A172 (cell line): ENCODE measurements at regions not wholly inside any gene's neighbourhood (a gene's known extent, or its start where the extent isn't known, plus 50 kb on each side); places are given as distances from the start of the nearest gene placed in this dataset.
"Not testable (repeated sequence)": the region's sequence is repeated elsewhere in the genome, so short reads cannot be mapped to it uniquely, and the experiment has no call there.

ENCODE experiments used
- DNase-seq: peaks from one replicate; pipeline ENCODE4 v3.0.0-alpha.2; 2015; ENCODE audit warnings: low spot score

DNA sequence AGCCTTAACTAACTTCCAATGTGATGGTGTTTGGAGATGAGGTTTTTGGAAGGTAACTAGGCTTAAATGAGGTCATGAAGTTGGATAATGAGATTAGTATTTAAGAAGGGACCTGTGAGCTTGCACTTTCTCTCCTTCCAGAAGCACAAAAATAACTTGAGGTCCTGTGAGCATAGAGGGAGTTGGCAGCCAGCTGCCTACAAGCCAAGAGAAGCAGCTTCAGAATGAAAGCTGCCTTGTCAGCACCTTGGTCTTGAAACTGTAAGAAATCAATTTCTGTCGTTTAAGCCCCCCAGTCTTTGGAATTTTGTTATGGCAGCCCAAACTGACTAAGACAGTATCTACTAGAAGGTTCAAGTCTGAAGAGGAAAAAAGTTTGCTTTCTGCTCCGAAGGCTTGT, 280.2 kb upstream of the GALNTL6 start:
- DNase-seq, result no peak

GRCh38 chr4:171524903-171525302, 288.3 kb upstream of the GALNTL6 start:
- DNase-seq, result no peak

- no peak for DNase-seq
Observed at GRCh38 chr4:171521726-171522125, 291.5 kb upstream of the GALNTL6 start.

GRCh38 chr4:171519457-171519856, 293.7 kb upstream of the GALNTL6 start:
- no peak for DNase-seq

GRCh38 chr4:171517883-171518282, 295.3 kb upstream of the GALNTL6 start:
- DNase-seq, result no peak

DNA sequence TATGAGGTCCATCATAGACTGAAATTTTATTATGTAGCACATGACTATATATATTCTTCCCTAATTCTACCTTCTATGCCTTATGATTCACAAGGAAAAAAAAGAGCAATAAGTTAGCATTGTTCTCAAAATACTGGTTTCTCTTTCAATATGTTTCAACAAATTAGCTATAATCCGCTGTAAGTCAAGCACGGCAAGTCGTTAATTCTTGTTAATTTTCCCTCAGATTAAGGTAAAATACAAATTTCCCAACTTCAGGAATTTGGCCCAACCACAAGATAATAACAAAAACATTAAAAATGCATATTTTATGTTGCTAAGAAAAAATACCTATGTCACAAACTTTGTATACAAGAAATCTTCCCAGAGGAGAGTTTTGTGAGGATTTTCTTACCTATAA, 296.5 kb upstream of the GALNTL6 start:
- DNase-seq, result no peak

DNA sequence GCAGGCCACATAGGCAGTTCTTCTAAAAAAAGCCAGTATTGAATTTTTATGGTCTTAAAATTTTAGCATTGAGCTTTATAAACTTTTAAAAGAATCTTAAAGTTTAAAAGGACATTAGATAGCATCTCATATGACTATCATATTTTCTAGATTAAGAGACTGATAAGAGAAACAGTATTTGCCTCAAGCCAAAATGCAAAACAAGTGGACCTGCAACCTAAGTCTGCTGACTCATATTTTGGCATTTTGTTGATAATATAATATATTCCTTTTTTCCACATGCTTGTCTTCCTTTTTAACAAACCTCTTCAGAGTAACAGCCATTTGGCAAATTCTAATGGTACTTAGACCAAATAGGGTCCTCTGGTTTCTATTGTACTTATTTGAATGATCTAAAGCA, 328.5 kb upstream of the GALNTL6 start:
- no peak for DNase-seq

DNA sequence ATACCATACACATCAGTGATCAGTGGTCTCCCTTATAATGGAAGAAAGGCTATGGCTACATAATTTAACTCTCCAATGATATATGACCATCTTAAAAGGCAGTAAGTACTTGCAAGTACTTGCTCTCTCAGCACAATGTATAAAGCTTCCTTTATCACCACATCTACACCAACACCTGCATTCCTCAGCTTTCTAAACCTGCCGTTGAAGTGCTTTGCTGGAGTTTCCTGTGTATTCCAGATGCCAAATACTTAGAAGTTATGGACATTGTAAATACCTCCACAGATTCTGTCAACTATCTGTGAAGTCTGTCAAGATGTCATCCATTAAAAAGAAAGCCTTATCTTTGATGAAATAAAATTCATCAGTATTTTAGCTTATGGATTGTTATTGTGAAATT, 335.0 kb upstream of the GALNTL6 start:
- no peak for DNase-seq

DNA sequence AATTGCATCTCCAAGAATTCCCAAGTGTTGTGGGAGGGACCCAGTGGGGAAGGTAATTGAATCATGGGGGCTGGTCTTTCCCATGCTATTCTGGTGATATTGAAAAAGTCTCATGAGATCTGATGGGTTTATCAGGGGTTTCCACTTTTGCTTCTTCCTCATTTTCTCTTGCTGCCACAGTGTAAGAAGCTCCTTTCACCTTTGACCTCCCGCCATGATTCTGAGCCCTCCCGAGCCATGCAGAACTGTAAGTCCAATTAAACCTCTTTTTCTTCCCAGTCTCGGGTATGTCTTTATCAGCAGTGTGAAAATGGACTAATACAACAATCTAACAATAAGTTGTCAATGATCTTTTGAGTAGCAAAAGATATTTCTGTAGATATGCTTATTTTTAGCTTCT, 338.1 kb upstream of the GALNTL6 start:
- DNase-seq, result not testable (repeated sequence)

- no peak for DNase-seq
Observed at GRCh38 chr4:171473155-171473554, 340.0 kb upstream of the GALNTL6 start.

GRCh38 chr4:171472230-171472629, 341.0 kb upstream of the GALNTL6 start:
- no peak for DNase-seq

DNA sequence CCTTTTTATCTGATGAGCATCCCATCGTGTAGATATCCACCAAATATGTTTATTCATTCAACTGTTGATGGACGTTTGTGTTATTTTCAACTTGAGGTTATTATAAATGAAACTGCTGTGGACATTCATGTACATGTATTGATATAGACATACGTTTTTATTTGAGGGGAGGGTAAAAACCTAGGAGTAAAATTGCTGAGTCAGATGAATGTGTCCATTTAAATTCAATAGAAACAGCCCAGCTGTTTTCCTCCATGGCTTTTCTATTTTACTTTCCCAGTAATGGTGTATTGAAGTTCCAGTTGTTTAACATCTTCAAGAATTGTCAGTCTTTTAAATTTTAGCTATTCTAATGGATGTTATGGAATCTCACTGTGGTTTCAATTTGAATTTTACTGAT, 348.7 kb upstream of the GALNTL6 start:
- DNase-seq, result no peak

GRCh38 chr4:171461191-171461590, 352.0 kb upstream of the GALNTL6 start:
- no peak for DNase-seq

- no peak for DNase-seq
Observed at GRCh38 chr4:171448919-171449481, 364.2 kb upstream of the GALNTL6 start.

GRCh38 chr4:171448358-171448757, 364.8 kb upstream of the GALNTL6 start:
- no peak for DNase-seq

GRCh38 chr4:171441300-171441941, 371.8 kb upstream of the GALNTL6 start:
- DNase-seq, result no peak

GRCh38 chr4:171433674-171434073, 379.5 kb upstream of the GALNTL6 start:
- no peak for DNase-seq

DNA sequence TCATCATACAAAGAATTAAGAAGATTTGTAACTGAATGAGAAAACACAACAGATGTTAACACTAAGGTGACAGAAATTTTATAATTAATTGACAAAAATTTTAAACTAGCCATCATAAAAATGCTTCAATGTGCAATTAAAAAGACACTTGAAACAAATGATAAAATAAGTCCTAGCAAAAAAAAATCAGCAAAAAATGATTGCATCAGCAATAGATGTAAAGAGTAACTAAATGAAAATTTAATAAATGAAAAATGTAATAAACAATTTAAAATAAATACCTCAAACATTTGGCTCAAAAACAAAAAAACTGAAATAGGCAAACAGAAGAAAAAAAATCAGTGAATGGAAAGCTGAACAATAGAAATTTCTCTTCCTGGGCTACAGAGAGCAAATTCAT, 380.7 kb upstream of the GALNTL6 start:
- no peak for DNase-seq

- no peak for DNase-seq
Observed at GRCh38 chr4:171430495-171430894, 382.7 kb upstream of the GALNTL6 start.

DNA sequence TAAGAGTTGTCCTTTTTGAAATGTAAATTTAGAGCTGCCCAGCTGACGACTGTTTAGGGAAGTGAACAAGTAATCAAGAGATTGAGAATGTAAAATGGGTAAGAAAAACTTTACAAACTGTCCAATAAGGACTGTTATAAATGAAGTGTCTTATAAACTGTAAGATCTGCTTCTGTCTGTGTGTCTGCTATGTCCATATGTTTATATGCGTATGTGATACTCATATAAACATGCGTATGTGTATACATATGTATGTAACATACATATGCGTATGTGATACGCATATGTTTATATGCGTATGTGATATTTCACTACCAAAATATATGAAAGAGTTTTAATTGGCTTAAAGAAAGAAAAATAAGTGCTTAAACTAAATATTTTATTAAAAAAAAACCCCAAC, 416.0 kb upstream of the GALNTL6 start:
- no peak for DNase-seq

- no peak for DNase-seq
Observed at GRCh38 chr4:171390626-171391025, 422.6 kb upstream of the GALNTL6 start.

DNA sequence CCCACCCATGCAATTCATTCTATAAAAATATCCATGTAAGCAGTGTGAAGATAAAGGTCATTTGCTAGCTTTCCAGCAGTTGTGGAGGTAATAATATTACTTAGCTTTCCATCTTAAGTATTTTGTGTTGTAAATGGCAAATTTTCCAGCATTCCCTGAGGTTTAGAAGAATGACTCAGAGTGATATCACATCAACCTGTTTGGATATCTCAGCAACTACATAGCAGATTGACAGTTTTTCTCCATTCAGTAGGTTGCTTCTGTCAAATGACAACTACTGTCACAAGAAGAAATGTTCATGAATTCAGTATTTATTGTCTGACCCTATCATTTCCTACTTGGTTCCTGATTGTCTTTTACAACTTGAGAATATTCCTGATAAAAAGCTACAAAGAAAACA, 434.9 kb upstream of the GALNTL6 start:
- DNase-seq, result peak; percentile 60

GRCh38 chr4:171376724-171377123, 436.5 kb upstream of the GALNTL6 start:
- DNase-seq, result no peak

- DNase-seq, result no peak
Observed at GRCh38 chr4:171353535-171353934, 459.7 kb upstream of the GALNTL6 start.
